Transverse colon (tissue), 4 donors: ENCODE measurements at regions not wholly inside any gene's neighbourhood (a gene's known extent, or its start where the extent isn't known, plus 50 kb on each side); places are given as distances from the start of the nearest gene placed in this dataset.
A peak's percentile ranks its signal among the peaks of the same experiment; 100 is the strongest.

Source experiments
- DNase-seq: peaks from one replicate; pipeline ENCODE4 v3.0.0-alpha.2; 2019
- H3K27ac ChIP-seq, 4 donors: fragments of 200-600 bp; sonication (generic); 2 replicates each; pipeline ENCODE4 v1.5.1; 2016 to 2018; ENCODE audit warnings: inconsistent platforms in 4 of 4
- H3K27me3 ChIP-seq: fragments of 200-600 bp; sonication (generic); 2 replicates; pipeline ENCODE4 v1.5.1; 2017; ENCODE audit warnings: inconsistent platforms
- H3K36me3 ChIP-seq, 4 donors: fragments of 200-600 bp; sonication (generic); 2 replicates each; pipeline ENCODE4 v1.5.1; 2017 to 2019; ENCODE audit warnings: inconsistent platforms in 4 of 4
- H3K4me1 ChIP-seq, 4 donors: fragments of 200-600 bp; sonication (generic); 2 replicates each; pipeline ENCODE4 v1.5.1; 2017 to 2020; ENCODE audit warnings: inconsistent platforms in 4 of 4
- H3K4me3 ChIP-seq, 4 donors: fragments of 200-600 bp; sonication (generic); 1 replicate in 1 of 4; 2 replicates in 3 of 4; pipeline versions ENCODE4 v1.5.1 to v1.6.1; 2017 to 2019; ENCODE audit warnings: inconsistent platforms in 4 of 4
- H3K9me3 ChIP-seq, 2 donors: fragments of 200-600 bp; sonication (generic); 2 replicates each; pipeline ENCODE4 v1.5.1; 2017 to 2019; ENCODE audit warnings: inconsistent platforms in 2 of 2
- CTCF ChIP-seq, 5 experiments: fragments of 200-600 bp in 3 of 5; fragments of 450-650 bp in 2 of 5; sonication (generic) in 3 of 5; IDR thresholded peaks; 1 replicate in 2 of 5; 2 replicates in 3 of 5; pipeline ENCODE4 v1.5.1; 2016 to 2017; ENCODE audit warnings: antibody characterized with exemption in 5 of 5, inconsistent platforms in 3 of 5, mild to moderate bottlenecking in 2 of 5, moderate library complexity in 1 of 5
- EP300 ChIP-seq: sonication (generic); formaldehyde crosslinking; IDR thresholded peaks from one replicate; pipeline ENCODE4 v1.6.1; 2017; ENCODE audit warnings: antibody characterized with exemption, low read depth
- POLR2A ChIP-seq: fragments of 450-650 bp; IDR thresholded peaks from one replicate; pipeline ENCODE4 v1.6.1; 2016; ENCODE audit warnings: antibody characterized with exemption, mild to moderate bottlenecking, moderate library complexity
- POLR2AphosphoS5 ChIP-seq, 3 donors: sonication (generic); formaldehyde crosslinking; IDR thresholded peaks; one replicate each; pipeline ENCODE4 v1.6.1; 2016; ENCODE audit warnings: antibody characterized with exemption in 3 of 3
- whole genome bisulfite sequencing, 2 donors: methylation state at CpG; one replicate each; pipeline ENCODE4 v1.1.5; 2018; ENCODE audit warnings: low coverage in 1 of 2; 5-methylcytosine and 5-hydroxymethylcytosine counted together
- in situ Hi-C, 4 donors: fragments of 200-750 bp; cut with MboI; loops; one replicate each; pipeline versions ENCODE4 v1.15.0 to v1.15.1; 2017; ENCODE audit warnings: low sequenced_read_pairs in 3 of 4, low pct_ligation_motif_present in 1 of 4, low pct_unique_long_range_greater_than_20kb in 1 of 4
- intact Hi-C: fragments of 100-400 bp; cut with DNase I; formaldehyde crosslinking; loops from one replicate; pipeline ENCODE4 v1.15.1; 2023; ENCODE audit warnings: low total_unique reads

GRCh38 chr14:50025073-50025472 lies 91.3 kb downstream of the VCPKMT start:
- H3K4me3 ChIP-seq, result no peak overlapping the region
- TF ChIP-seq CTCF (IDR thresholded peaks at IDR 0.05), result no peak
- TF ChIP-seq POLR2A, result no peak
- TF ChIP-seq EP300, result no peak
- no peak for TF ChIP-seq POLR2AphosphoS5 (IDR thresholded peaks at IDR 0.05)
- in situ Hi-C loops, result no loop called here
- intact Hi-C loops, result no loop called here
- H3K27ac ChIP-seq, result peak overlapping the region in 1 of 4 donors; percentile 82
- peaks cover 0 to 3% of the 10 kb centered on the region in 2 donors for H3K9me3 ChIP-seq
- 72 to 80% methylated on average over 2 to 3 of the region's 3 CpGs for WGBS, 2 donors
- H3K27me3 ChIP-seq, result no peaks in the 10 kb centered on the region
- H3K4me1 ChIP-seq, result peaks cover 0 to 6% (median 2%) of the 10 kb centered on the region in 4 donors
- no peak for DNase-seq
- H3K36me3 ChIP-seq, result no peaks in the 10 kb centered on the region

GRCh38 chr14:50025776-50026175 lies 90.6 kb downstream of the VCPKMT start:
- DNase-seq, result no peak
- 87% methylated on average over 2 of the region's 2 CpGs; no CpG with 5 or more reads in 1 of the 2 donors for WGBS, 2 donors
- H3K27ac ChIP-seq, result no peak overlapping the region
- no peak overlapping the region for H3K4me3 ChIP-seq
- peaks cover 0 to 6% (median 2%) of the 10 kb centered on the region in 4 donors for H3K4me1 ChIP-seq
- H3K9me3 ChIP-seq, result no peaks in the 10 kb centered on the region
- no peaks in the 10 kb centered on the region for H3K27me3 ChIP-seq
- intact Hi-C loops (no loop called here), in situ Hi-C loops (no loop called here)
- no peaks in the 10 kb centered on the region for H3K36me3 ChIP-seq
- TF ChIP-seq POLR2A (no peak), CTCF (IDR thresholded peaks at IDR 0.05) (no peak), POLR2AphosphoS5 (IDR thresholded peaks at IDR 0.05) (no peak), EP300 (no peak)

- Histone ChIP-seq H3K4me1 (peaks cover 0 to 6% (median 2%) of the 10 kb centered on the region in 4 donors), H3K9me3 (no peaks in the 10 kb centered on the region), H3K4me3 (no peak overlapping the region), H3K27ac (no peak overlapping the region), H3K36me3 (no peaks in the 10 kb centered on the region), H3K27me3 (no peaks in the 10 kb centered on the region)
- whole genome bisulfite sequencing, 2 donors, result 81 to 97% methylated on average over 3 of the region's 3 CpGs
- intact Hi-C loops (no loop called here), in situ Hi-C loops (no loop called here)
- TF ChIP-seq EP300 (no peak), POLR2A (no peak), POLR2AphosphoS5 (IDR thresholded peaks at IDR 0.05) (no peak), CTCF (IDR thresholded peaks at IDR 0.05) (no peak)
- no peak for DNase-seq
Measured at GRCh38 chr14:50026396-50026795, 90.0 kb downstream of the VCPKMT start.

GRCh38 chr14:50027816-50028215 lies 88.6 kb downstream of the VCPKMT start:
- Histone ChIP-seq H3K9me3 (no peaks in the 10 kb centered on the region), H3K4me3 (no peak overlapping the region), H3K4me1 (peaks cover 0 to 6% (median 2%) of the 10 kb centered on the region in 4 donors), H3K36me3 (no peaks in the 10 kb centered on the region), H3K27ac (no peak overlapping the region), H3K27me3 (no peaks in the 10 kb centered on the region)
- 46 to 61% methylated on average over 3 to 4 of the region's 4 CpGs for WGBS, 2 donors
- no peak for DNase-seq
- intact Hi-C loops, result no loop called here
- in situ Hi-C loops, result no loop called here
- TF ChIP-seq POLR2A (no peak), CTCF (IDR thresholded peaks at IDR 0.05) (no peak), POLR2AphosphoS5 (IDR thresholded peaks at IDR 0.05) (no peak), EP300 (no peak)
